KBM-7 (cell line): ENCODE measurements at regions not wholly inside any gene's neighbourhood (a gene's known extent, or its start where the extent isn't known, plus 50 kb on each side); places are given as distances from the start of the nearest gene placed in this dataset.
"Not testable (repeated sequence)": the region's sequence is repeated elsewhere in the genome, so short reads cannot be mapped to it uniquely, and the experiment has no call there.

Experiments
- DNase-seq: peaks from one replicate; pipeline ENCODE4 v3.0.0-alpha.2; 2015
- in situ Hi-C: fragments of 300-500 bp; cut with MboI; formaldehyde crosslinking; loops from 2 replicates; pipeline ENCODE4 v1.14.3; 2020; ENCODE audit warnings: low sequenced_read_pairs, low pct_unique_long_range_greater_than_20kb, mixed read lengths

DNA sequence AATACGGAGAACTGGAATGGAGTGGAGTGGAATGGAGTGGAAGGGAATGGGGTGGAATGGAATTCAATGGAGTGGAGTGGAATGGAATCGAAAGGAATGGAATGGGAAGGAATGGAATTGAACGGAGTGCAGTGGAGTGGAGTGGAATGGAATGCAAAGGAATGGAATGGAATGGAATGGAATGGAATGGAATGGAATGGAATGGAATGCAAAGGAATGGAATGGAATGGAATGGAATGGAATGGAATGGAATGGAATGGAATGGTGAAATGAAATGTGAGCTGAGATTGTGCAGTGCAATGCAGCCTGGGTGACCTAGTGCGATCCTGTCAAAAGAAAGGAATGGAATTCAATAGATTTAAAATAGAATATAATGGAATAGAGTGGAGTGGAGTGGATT is 357.3 kb upstream of the WSB1 start:
- in situ Hi-C loops, DNase-seq: not testable (repeated sequence)

DNA sequence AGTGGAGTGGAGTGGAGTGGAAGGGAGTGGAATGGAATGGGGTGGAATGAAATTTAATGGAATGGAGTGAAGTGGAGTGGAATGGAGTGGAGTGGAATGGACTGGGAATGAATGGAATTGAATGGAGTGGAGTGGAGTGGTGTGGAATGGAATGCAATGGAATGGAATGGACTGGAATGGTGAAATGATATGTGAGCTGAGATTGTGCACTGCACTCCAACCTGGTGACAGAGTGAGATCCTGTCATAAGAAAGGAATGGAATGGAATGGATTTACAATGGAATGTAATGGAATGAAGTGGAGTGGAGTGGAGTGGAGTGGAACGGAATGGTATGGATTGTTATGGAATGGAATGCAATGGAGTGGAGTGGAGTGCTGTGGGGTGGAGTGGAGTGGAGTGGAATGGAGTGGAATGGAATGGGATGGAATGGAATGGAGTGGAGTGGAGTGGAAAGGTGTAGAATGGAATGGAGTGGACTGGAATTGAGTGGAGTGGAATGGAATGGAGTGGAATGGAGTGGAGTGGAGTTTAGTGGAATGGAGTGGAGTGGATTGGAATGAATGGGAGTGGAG is 356.1 kb upstream of the WSB1 start:
- in situ Hi-C loops, DNase-seq: not testable (repeated sequence)

DNA sequence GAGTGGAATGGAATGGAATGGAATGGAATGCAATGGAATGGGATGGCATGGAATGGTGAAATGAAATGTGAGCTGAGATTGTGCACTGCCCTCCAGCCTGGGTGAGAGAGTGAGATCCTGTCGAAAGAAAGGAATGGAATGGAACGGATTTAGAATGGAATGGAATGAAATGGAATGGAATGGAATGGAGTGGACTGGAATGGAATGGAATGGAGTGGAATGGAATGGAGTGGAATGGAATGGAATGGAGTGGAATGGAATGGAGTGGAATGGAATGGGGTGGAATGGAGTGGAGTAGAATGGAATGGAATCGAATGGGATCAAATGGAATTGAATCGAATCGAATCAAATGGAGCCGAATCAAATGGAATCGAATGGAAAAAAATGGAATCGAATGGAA is 354.2 kb upstream of the WSB1 start:
- DNase-seq, in situ Hi-C loops: not testable (repeated sequence)

DNA sequence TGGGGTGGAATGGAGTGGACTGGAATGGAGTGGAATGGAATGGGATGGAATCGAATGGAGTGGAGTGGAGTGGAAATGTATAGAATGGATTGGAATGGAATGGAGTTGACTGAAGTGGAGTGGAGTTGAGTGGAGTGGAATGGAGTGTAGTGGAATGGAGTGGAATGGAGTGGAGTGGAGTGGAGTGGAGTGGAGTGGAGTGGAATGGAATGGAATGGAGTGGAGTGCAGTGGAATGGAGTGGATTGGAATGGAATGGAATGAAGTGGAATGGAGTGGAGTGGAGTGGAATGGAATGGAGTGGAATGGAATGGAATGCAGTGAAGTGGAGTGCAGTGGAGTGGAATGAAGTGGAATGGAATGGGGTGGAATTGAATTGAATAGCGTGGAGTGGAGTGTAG is 353.3 kb upstream of the WSB1 start:
- in situ Hi-C loops, DNase-seq: not testable (repeated sequence)

DNA sequence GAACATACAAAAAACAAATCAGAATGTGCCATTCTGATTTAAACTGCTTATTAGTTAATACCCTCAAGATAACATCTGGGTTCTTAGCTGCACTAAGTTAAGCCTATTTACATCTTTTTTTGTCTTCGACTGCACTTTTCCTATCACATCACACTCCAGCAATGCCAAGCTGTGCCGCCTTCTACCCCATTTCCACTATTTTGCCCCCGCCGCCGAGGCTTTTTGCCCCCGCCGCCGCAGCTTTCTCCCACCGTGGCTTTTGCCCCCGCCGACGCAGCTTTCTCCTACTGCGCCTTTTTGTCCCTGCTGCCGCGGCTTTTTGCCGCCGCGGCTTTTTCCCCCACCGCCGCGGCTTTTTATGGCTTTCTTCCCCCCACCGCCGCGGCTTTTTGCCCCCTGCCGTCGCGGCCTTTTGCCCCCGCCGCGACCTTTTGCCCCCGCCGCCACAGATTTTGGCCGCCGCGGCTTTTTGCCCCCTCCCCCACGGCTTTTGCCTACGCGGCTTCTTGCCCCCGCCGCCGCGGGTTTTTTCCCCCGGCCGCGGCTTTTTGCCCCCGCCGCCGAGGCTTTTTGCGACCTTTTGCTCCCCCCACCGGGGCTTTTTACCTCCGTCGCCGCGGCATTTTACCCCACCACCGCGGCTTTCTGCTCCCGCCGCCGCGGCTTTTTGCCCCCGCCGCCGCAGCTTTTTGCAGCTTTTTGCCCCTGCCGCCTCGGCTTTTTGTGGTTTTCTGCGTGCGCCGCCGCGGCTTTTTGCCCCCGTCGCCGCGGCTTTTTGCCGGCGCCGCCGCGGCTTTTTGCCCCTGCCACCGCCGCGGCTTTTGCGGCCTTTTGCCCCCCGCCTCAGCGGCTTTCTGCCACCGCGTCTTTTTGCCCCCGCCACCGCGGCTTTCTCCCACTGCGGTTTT is 331.4 kb upstream of the WSB1 start:
- in situ Hi-C loops = no loop called here

DNA sequence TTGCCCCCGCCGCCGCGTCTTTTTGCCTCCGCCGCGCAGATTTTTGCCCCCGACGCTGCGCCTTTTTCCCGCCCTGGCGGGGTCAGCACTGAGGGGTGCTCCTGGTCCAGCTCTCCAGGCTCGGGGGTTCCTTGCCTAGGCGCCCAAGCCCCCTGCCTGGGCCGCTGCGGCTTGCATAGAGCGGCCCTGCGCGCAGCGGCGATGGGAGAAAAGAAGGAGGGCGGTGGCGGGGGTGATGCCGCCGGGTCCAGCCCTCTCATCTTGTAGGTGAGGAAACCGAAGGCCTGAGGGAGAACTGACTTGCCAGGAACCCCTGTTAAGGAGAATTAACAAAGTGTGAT is 330.8 kb upstream of the WSB1 start:
- in situ Hi-C loops = no loop called here
- no peak for DNase-seq

More for the DNA sequence above, 331.4 kb upstream of the WSB1 start:
- DNase-seq = no peak

DNA sequence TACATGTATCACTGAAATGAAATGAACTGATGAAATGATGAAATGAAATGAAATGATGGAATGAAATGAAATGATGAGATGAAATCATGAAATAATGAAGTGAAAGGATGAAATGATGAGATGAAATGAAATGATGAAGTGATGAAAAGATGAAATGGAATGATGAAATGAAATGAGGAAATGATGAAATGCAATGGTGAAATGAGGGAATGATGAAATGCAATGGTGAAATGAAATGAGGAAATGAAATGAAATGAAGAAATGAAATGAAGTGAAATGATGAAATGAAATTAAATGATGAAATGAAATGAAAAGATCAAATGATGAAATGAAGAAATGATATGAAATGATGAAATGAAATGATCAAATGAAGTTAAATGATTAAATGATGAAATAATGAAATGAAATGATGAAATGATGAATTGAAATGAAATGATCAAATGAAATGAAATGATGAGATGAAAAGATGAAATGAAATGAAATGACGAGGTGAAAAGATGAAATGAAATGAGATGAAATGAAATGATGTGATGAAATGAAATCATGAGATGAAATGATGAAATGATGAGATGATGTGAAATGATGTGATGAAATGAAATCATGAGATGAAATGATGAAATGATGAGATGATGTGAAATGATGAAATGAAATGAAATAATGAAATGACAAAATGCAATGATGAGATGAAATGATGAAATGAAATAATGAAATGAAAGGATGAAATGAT is 327.9 kb upstream of the WSB1 start:
- in situ Hi-C loops, DNase-seq: not testable (repeated sequence)

DNA sequence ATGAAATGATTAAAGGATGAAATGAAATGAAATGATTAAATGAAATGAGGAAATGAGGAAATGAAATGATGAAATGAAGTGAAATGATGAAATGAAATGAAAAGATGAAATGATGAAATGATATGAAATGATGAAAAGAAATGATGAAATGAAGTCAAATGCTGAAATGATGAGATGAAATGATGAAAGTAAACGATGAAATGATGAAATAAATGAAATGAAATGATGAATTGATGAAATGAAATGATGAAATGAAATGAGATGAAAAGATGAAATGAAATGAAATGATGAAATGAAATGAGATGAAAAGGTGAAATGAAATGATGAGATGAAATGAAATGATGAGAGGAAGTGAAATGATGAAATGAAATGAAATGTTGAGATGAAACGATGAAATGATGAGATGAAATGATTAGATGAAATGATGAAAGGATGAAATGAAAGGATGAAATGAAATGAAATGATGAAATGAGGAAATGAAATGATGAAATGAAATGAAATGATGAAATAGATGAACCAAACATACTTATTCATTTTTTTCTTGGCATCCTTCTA is 327.2 kb upstream of the WSB1 start:
- in situ Hi-C loops, DNase-seq: not testable (repeated sequence)

DNA sequence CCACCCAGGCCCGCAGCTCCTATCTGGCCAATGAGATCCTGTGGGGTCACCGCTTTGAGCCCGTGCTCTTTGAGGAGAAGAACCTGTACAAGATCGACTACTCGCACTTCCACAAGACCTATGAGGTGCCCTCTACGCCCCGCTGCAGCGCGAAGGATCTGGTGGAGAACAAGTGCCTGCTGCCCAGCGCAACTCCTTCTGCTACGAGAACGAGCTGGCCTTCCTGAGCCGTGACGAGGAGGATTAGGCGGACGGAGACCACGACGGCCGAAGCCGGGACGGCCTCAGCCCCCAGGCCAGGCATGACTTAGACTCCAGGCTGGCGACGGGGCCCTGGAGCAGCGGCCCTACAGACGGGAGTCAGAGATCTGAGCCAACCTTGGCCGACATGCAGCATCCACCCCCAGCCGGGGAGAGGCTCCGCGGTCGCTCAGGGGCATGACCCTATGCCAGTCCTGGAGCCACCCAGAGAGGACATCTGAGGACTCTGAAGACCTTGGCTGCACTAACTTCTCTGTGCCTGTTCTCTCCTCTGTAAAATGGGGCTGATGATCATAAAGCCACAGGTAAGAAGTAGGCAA is 312.0 kb upstream of the WSB1 start:
- DNase-seq, in situ Hi-C loops: not testable (repeated sequence)

DNA sequence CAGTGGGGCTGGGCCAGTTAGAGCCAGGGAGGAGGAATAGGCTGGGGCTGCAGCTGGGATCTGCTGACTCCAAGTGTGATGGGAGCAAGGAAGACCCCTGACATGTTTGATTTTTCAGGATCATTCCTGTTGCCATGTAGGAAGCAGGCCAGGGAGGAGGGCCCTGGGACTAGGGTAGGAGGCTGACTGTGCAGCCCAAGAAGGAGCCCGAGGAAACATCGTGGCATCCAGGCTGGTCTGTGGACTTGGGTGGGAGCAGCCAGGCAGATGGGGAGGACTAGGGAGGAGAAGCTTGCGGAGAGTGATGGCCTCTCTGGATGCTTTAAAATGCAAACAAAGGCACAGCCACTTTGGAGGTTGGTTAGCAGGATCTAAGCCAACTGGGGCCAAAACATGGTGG is 311.4 kb upstream of the WSB1 start:
- in situ Hi-C loops, DNase-seq: not testable (repeated sequence)

DNA sequence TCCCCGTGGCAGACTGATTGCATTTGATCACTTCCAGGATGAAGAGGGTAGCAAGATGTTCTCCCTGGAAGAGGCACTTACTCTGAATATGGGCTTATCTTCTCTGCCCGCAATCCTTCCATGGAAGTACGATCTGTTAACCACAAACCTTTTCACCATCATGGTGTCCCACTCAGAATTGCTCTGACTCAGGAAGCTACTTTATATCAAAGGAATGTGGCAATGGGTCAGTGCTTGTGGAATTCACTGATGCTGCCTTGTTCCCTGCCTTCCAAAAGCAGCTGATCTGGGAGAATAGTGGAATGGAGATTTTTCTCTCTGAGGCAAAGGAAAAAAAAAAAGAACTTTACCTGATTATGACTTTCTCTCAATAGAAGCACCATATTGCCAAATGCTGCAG is 306.1 kb upstream of the WSB1 start:
- DNase-seq, in situ Hi-C loops: not testable (repeated sequence)

DNA sequence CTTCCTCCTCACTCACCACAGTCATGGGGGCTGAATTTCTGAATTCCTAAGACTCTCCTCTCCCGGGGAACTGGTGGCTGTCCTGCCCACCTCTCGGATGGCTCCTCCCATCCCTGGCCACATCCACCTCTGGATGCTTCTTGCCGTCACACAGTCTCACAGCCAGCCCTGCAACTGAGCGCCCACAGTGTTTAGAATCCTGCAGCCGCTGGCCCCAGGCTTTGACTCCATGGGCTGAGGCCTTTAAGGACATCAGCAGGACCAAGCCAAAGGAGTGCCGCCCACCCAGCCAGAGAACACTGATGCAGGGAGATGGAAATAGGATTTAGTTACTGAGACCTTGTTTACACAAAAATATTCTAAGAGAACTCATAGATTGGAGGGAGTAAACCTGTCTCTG is 299.3 kb upstream of the WSB1 start:
- in situ Hi-C loops, DNase-seq: not testable (repeated sequence)

DNA sequence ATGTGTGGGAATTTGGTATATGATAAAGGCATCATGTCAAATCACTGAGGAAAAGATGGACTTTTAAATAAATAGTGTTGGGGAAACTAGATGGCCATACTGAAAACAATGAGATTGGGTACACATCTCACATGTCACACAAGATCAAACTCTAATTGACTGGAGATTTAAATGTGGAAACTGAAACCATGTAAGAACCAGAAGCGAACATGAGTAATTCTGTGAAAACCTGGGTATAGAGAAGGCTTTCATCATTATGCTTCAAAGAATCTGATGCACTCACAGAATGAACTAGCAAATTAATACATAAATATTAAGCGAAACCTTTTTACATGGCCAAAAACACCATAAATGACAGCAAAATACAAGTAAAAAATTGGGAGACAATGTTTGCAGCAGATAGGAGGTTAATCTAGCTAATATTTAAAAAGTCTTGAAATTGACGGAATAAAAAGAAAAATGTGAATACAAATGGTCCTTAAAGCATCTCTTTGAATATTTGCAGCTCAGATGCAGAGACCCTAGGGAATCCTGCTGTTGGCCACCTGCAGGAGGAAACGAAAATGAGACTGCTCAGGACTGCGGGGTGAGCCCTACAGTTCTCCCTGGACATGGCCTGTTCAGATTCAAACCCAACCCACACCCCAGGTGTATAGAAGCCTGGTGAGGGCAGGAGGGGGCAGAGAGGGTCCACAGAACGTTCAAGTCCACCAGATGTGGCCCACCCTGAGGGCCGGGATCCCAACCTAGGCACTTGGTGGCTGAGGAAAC is 297.6 kb upstream of the WSB1 start:
- DNase-seq, in situ Hi-C loops: not testable (repeated sequence)

DNA sequence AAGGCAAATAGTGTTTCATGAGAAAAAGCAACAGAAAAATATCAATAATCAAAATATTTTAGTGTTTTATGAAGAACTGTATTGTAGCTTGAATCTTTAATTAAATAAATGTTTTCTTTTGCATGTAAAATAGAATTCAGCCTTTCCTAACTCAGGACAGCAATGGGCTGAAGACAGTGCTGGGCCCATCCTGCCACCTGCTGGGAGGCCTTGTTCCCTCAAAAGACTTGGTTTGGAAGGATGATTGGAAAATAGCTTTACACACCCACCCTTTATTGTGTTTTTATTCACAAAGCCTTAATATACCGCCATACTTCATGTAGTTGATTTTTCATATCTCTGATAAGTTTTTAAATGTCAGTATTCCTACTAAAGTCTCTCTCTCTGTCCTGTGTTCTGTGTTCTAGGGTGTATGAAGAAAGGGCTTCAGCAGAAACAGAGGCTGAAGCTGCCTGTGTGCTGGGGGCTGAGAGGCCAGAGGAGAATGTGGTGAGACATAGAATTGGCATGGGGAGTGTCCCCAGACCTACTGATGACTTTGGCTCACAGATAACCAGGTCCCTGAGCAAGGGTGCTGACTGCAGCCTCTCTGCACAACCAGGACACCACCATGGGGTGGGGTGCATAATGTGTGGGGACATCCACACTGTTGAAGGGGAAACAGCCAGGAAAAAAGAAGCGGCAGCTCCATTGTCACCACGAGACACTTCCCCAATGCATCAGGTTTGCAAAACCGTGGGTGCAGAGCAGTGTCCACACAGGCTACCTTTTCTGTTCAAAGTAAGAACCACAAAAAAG is 286.0 kb upstream of the WSB1 start:
- in situ Hi-C loops, DNase-seq: not testable (repeated sequence)

DNA sequence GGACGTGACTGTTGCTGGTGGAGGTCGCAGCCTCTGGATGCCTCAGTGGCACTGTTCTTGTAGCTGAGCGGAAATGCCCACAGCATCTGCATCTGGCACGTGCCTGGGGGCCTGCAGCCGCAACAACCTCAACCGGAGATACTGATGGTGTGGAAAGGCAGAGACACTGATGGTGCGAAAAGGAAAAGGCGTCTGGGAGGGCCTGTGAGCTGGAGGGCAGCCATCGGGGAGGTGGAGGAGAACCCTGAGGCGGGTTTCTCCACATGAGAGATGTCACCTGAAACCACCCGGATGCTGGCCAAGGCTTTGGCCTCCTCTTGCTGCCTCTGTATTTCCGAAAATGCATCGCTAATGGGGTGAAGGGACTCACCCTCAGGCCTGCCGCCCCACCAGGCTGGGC is 284.8 kb upstream of the WSB1 start:
- no peak for DNase-seq
- in situ Hi-C loops = no loop called here

DNA sequence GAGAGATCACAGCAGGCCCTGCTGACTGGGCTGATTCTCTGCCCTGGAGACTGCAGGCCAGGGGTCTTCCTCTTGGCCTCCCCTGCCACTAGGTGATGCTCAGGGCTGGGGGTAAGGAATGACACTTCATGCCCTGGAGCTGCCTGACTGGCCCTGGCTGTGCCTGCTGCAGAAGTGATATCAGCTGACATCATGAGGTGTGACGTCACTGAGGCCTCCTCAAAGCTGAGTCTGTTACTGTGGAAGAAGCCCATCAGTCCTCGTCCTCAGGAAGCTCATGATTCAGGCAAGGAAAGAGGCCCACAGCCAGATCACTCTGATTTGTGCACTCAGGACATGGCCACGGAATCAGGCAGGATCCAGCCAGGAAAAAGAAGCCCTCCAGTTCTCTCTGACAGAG is 283.8 kb upstream of the WSB1 start:
- in situ Hi-C loops, DNase-seq: not testable (repeated sequence)

DNA sequence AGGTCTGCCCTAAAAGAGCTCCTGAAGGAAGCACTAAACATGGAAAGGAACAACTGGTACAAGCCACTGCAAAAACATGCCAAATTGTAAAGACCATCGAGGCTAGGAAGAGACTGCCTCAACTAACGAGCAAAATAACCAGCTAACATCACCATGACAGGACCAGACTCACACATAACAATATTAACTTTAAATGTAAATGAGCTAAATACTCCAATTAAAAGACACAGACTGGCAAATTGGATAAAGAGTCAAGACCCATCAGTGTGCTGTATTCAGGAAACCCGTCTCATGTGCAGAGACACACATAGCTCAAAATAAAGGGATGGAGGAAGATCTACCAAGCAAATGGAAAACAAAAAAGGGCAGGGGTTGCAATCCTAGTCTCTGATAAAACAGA is 263.4 kb upstream of the WSB1 start:
- in situ Hi-C loops, DNase-seq: not testable (repeated sequence)

DNA sequence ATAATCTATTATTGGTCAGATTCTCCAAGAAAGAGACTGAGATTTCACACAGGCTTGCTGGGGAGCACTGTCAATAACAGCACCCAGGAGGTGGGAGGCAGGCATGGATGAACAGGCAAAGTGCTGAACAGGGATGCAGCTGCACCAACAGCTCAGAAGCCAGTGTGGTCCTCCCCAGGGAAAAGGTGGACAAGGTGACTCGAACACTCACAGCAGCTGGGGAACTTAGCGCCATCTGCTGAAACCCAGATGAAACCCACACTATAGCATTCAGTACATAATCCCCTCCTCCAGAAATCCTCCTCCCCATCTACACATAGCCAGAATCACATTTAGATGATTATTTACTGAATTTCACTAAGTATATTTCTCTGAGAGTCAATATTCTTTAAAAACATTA is 255.2 kb upstream of the WSB1 start:
- in situ Hi-C loops = no loop called here
- DNase-seq = peak; percentile 23
